ENCODE measurements at regions not wholly inside any gene's neighbourhood (a gene's known extent, or its start where the extent isn't known, plus 50 kb on each side); places are given as distances from the start of the nearest gene placed in this dataset.

- Histone ChIP-seq H2AFZ (ENCODE audit: low read length) (no peak overlapping the region; the same call in 1 of the 2 replicates), H4K8ac (ENCODE audit: extremely low read depth, insufficient read depth, low read length) (no peak overlapping the region), H3K4ac (replicated peaks; ENCODE audit: insufficient read length, low read depth, low read length) (no peak overlapping the region), H3K23me2 (ENCODE audit: low read depth, low read length) (no peaks in the 10 kb centered on the region), H3K4me3 (ENCODE audit: extremely low read depth in 1 of 4, insufficient read depth in 2 of 4, low read depth in 3 of 4, low read length in 4 of 4) (no peak overlapping the region), H3K79me1 (ENCODE audit: low read depth, low read length) (no peaks in the 10 kb centered on the region), H4K5ac (ENCODE audit: insufficient read length, low read depth, low read length) (no peak overlapping the region), H3K27ac (ENCODE audit: low read depth, low read length) (no peak overlapping the region), H3K9ac (replicated peaks in 1 of 4; ENCODE audit: extremely low read depth in 1 of 4, low read depth in 3 of 4, low read length in 3 of 4) (no peak overlapping the region), H4K91ac (replicated peaks; ENCODE audit: insufficient read length, low read length) (no peak overlapping the region), H2BK5ac (ENCODE audit: low read depth, low read length) (no peak overlapping the region), H3K4me1 (replicated peaks in 1 of 4; ENCODE audit: control insufficient read depth in 3 of 4, insufficient read depth in 4 of 4, low read length in 3 of 4) (0 out of 7 replicates have a peak, but pooled peaks cover 0 to 2% (median 0%) of the 10 kb centered on the region in 4 experiments), H3K27me3 (replicated peaks in 1 of 4; ENCODE audit: control insufficient read depth in 3 of 4, extremely low read depth in 1 of 4, insufficient read depth in 3 of 4, low read length in 3 of 4) (peaks cover 0 to 1% (median 0%) of the 10 kb centered on the region in 4 experiments; a peak in 1 of 7 replicates), H3K23ac (ENCODE audit: insufficient read length) (no peak overlapping the region), H3K4me2 (ENCODE audit: insufficient read depth in 1 of 2, low read depth in 2 of 2, low read length in 2 of 2) (no peak overlapping the region), H2BK15ac (ENCODE audit: low read length) (no peak overlapping the region), H2AK5ac (ENCODE audit: low read depth, low read length) (no peak overlapping the region), H2BK12ac (ENCODE audit: low read depth, low read length) (no peak overlapping the region), H2BK20ac (ENCODE audit: low read length) (no peak overlapping the region), H3K56ac (replicated peaks; ENCODE audit: insufficient read length, low read depth, low read length) (no peak overlapping the region), H4K20me1 (replicated peaks in 1 of 2; ENCODE audit: control insufficient read depth in 1 of 2, insufficient read depth in 2 of 2, low read length in 2 of 2) (no peaks in the 10 kb centered on the region), H3K9me3 (ENCODE audit: insufficient read depth in 2 of 2, low read depth in 1 of 2, low read length in 1 of 2) (peaks cover 0 to 4% of the 10 kb centered on the region in 2 experiments; a peak in 1 of 4 replicates), H3K79me2 (ENCODE audit: control insufficient read depth in 1 of 2, insufficient read depth in 2 of 2, low read length in 2 of 2) (no peaks in the 10 kb centered on the region), H2BK120ac (replicated peaks; ENCODE audit: low read depth, low read length) (no peak overlapping the region), H3K14ac (ENCODE audit: insufficient read length) (no peak overlapping the region), H3K36me3 (ENCODE audit: control insufficient read depth in 2 of 4, insufficient read depth in 4 of 4, low read length in 3 of 4) (no peaks in the 10 kb centered on the region), H3K18ac (ENCODE audit: extremely low read depth, low read length) (no peak overlapping the region)
- DNase-seq (ENCODE audit: low read depth in 1 of 2, low spot score in 2 of 2) (no peak), FAIRE-seq (no peak)
- CTCF ChIA-PET (ENCODE audit: partially characterized antibody), result no interaction called here
- TF ChIP-seq BACH1 (IDR thresholded peaks at IDR 0.05; ENCODE audit: low read length), result no peak
- POLR2A ChIA-PET (ENCODE audit: partially characterized antibody), result no interaction called here
Measured at GRCh38 chr1:192749349-192749748, 59.5 kb upstream of the RGS2 start.

Measured in H1 (cell line).